IMR-90 (cell line): ENCODE measurements at regions not wholly inside any gene's neighbourhood (a gene's known extent, or its start where the extent isn't known, plus 50 kb on each side); places are given as distances from the start of the nearest gene placed in this dataset.

Experiments
- ATAC-seq: fragments of 200-7000 bp; cut with Tn5 transposase; 2 replicates; pipeline ENCODE4 v1.9.1; 2020; ENCODE audit warnings: low read depth, mild to moderate bottlenecking, moderate library complexity
- BruUV-seq: library from RNA; stranded (reverse); fragments of 400-500 nt; replicated peaks from 2 replicates; lab custom pipeline; 2021; lab: Mats Ljungman, UMichigan
- CTCF ChIA-PET: fragments of 300-600 bp; formaldehyde crosslinking; extraction: SDS; loops from one replicate; lab custom pipeline; 2021; ENCODE audit warnings: antibody characterized with exemption; lab: Yijun Ruan, JAX
- POLR2A ChIA-PET: fragments of 300-600 bp; sonication (Branson Sonifier 250); formaldehyde crosslinking; loops from one replicate; lab custom pipeline; 2022; ENCODE audit warnings: antibody characterized with exemption; ENCODE audit not compliant: unreplicated experiment; lab: Charles Lee
- DNase-seq: peaks from one replicate; pipeline ENCODE4 v3.0.0; 2013
- H2AFZ ChIP-seq: replicated peaks from 2 replicates; pipeline ENCODE3; 2013; ENCODE audit warnings: low read length, mild to moderate bottlenecking; ENCODE audit not compliant: poor library complexity
- H2AK5ac ChIP-seq: 2 replicates; pipeline ENCODE4 v1.6.1; 2013; ENCODE audit warnings: low read depth, low read length, inconsistent platforms
- H2AK9ac ChIP-seq: replicated peaks from 2 replicates; pipeline ENCODE3; 2013; ENCODE audit warnings: mild to moderate bottlenecking, low read depth, low read length, moderate library complexity; ENCODE audit not compliant: poor library complexity
- H2BK120ac ChIP-seq: 2 replicates; pipeline ENCODE4 v1.6.1; 2013; ENCODE audit warnings: low read depth, low read length, inconsistent platforms
- H2BK15ac ChIP-seq: 3 replicates; pipeline ENCODE4 v1.6.1; 2013; ENCODE audit warnings: low read depth, low read length, inconsistent platforms
- H2BK20ac ChIP-seq: 2 replicates; pipeline ENCODE4 v1.6.1; 2013; ENCODE audit warnings: low read depth, mild to moderate bottlenecking, inconsistent platforms, low read length, moderate library complexity
- H2BK5ac ChIP-seq: 2 replicates; pipeline ENCODE4 v1.6.1; 2013; ENCODE audit warnings: mild to moderate bottlenecking, low read depth, low read length, inconsistent platforms; ENCODE audit not compliant: poor library complexity, severe bottlenecking
- H3K14ac ChIP-seq: replicated peaks from 2 replicates; pipeline ENCODE4 v1.6.1; 2013; ENCODE audit warnings: low read depth, low read length, inconsistent platforms
- H3K18ac ChIP-seq: 2 replicates; pipeline ENCODE4 v1.6.1; 2013; ENCODE audit warnings: low read depth, low read length, control low read depth
- H3K23ac ChIP-seq: 2 replicates; pipeline ENCODE4 v1.6.1; 2013; ENCODE audit warnings: low read depth, low read length, inconsistent platforms
- H3K27ac ChIP-seq: 2 replicates; pipeline ENCODE4 v1.5.1; 2013; ENCODE audit warnings: mild to moderate bottlenecking, control low read depth, low read length; ENCODE audit not compliant: insufficient read depth
- H3K27me3 ChIP-seq: 2 replicates; pipeline ENCODE4 v1.6.1; 2013; ENCODE audit warnings: low read length; ENCODE audit not compliant: control insufficient read depth, insufficient read depth
- H3K36me3 ChIP-seq: 2 replicates; pipeline ENCODE4 v1.6.1; 2013; ENCODE audit warnings: low read length, mixed read lengths; ENCODE audit not compliant: control insufficient read depth, insufficient read depth
- H3K4ac ChIP-seq: 2 replicates; pipeline ENCODE4 v1.6.1; 2013; ENCODE audit warnings: low read depth, low read length, inconsistent platforms
- H3K4me1 ChIP-seq: 2 replicates; pipeline ENCODE4 v1.6.1; 2013; ENCODE audit warnings: low read length, mixed read lengths; ENCODE audit not compliant: control insufficient read depth, insufficient read depth
- H3K4me2 ChIP-seq: 2 replicates; pipeline ENCODE4 v1.6.1; 2013; ENCODE audit warnings: low read depth, mild to moderate bottlenecking, control low read depth, low read length, moderate library complexity
- H3K4me3 ChIP-seq: 2 replicates; pipeline ENCODE4 v1.5.1; 2013; ENCODE audit warnings: low read depth, mild to moderate bottlenecking, control low read depth, low read length, moderate library complexity; ENCODE audit not compliant: insufficient read depth
- H3K56ac ChIP-seq: 2 replicates; pipeline ENCODE4 v1.6.1; 2013; ENCODE audit warnings: low read length, inconsistent platforms; ENCODE audit not compliant: insufficient read depth; ENCODE audit errors: extremely low read depth
- H3K79me1 ChIP-seq, 2 experiments: 2 replicates each; pipeline ENCODE4 v1.6.1; 2013; ENCODE audit warnings: low read length in 2 of 2, inconsistent platforms in 1 of 2, low read depth in 1 of 2
- H3K9ac ChIP-seq: 2 replicates; pipeline ENCODE4 v1.6.1; 2013; ENCODE audit warnings: low read depth, low read length, control low read depth
- H3K9me1 ChIP-seq: 2 replicates; pipeline ENCODE4 v1.6.1; 2013; ENCODE audit warnings: low read length, inconsistent platforms; ENCODE audit not compliant: insufficient read depth
- H3K9me3 ChIP-seq: 2 replicates; pipeline ENCODE4 v1.6.1; 2013; ENCODE audit warnings: low read length; ENCODE audit not compliant: control insufficient read depth, insufficient read depth
- H4K20me1 ChIP-seq: 2 replicates; pipeline ENCODE4 v1.6.1; 2013; ENCODE audit warnings: low read length, inconsistent platforms; ENCODE audit not compliant: insufficient read depth
- H4K5ac ChIP-seq: 2 replicates; pipeline ENCODE4 v1.6.1; 2013; ENCODE audit warnings: mild to moderate bottlenecking, low read depth, low read length, control low read depth
- H4K8ac ChIP-seq, 2 experiments: 2 replicates each; pipeline ENCODE4 v1.6.1; 2013; ENCODE audit warnings: low read depth in 2 of 2, low read length in 2 of 2, control low read depth in 1 of 2, inconsistent platforms in 1 of 2
- H4K91ac ChIP-seq: 2 replicates; pipeline ENCODE4 v1.6.1; 2013; ENCODE audit warnings: low read depth, low read length, inconsistent platforms; ENCODE audit not compliant: insufficient read depth
- BHLHE40 ChIP-seq: fragments of 150-350 bp; IDR thresholded peaks from 2 replicates; pipeline ENCODE4 v1.6.1; 2016; ENCODE audit warnings: mild to moderate bottlenecking, low read depth, low read length
- CEBPB ChIP-seq: IDR thresholded peaks from 2 replicates; pipeline ENCODE4 v1.6.1; 2012; ENCODE audit warnings: low read depth, low read length, improper control_type of control experiment
- CHD1 ChIP-seq: IDR thresholded peaks from 2 replicates; pipeline ENCODE4 v1.6.1; 2012; ENCODE audit warnings: low read depth, low read length, improper control_type of control experiment
- CTCF ChIP-seq: conservative IDR thresholded peaks from 2 replicates; pipeline ENCODE4 v1.5.1; 2012; ENCODE audit warnings: mild to moderate bottlenecking, low read depth, low read length, improper control_type of control experiment
- FOS ChIP-seq: fragments of 150-350 bp; IDR thresholded peaks from 2 replicates; pipeline ENCODE4 v1.6.1; 2016; ENCODE audit warnings: low read depth, low read length
- MAZ ChIP-seq: IDR thresholded peaks from 2 replicates; pipeline ENCODE4 v1.6.1; 2012; ENCODE audit warnings: low read depth, mild to moderate bottlenecking, low read length, improper control_type of control experiment, moderate library complexity, borderline replicate concordance
- MXI1 ChIP-seq: IDR thresholded peaks from 2 replicates; pipeline ENCODE4 v1.6.1; 2012; ENCODE audit warnings: low read depth, mild to moderate bottlenecking, low read length, moderate library complexity, borderline replicate concordance
- NFE2L2 ChIP-seq: fragments of 150-350 bp; IDR thresholded peaks from 2 replicates; pipeline ENCODE4 v1.6.1; 2016; ENCODE audit warnings: low read depth, mild to moderate bottlenecking, low read length
- POLR2A ChIP-seq: IDR thresholded peaks from 2 replicates; pipeline ENCODE4 v1.6.1; 2012; ENCODE audit warnings: mild to moderate bottlenecking, low read depth, low read length
- RAD21 ChIP-seq: IDR thresholded peaks from 2 replicates; pipeline ENCODE4 v1.6.1; 2012; ENCODE audit warnings: low read length, improper control_type of control experiment
- RCOR1 ChIP-seq: IDR thresholded peaks from 2 replicates; pipeline ENCODE4 v1.6.1; 2012; ENCODE audit warnings: mild to moderate bottlenecking, low read length, improper control_type of control experiment; ENCODE audit not compliant: insufficient replicate concordance
- RFX5 ChIP-seq: IDR thresholded peaks from 2 replicates; pipeline ENCODE4 v1.8.0; 2012; ENCODE audit warnings: low read depth, mild to moderate bottlenecking, low read length, moderate library complexity
- SMC3 ChIP-seq: fragments of 150-350 bp; IDR thresholded peaks from 2 replicates; pipeline ENCODE4 v1.6.1; 2016; ENCODE audit warnings: low read depth, mild to moderate bottlenecking, antibody characterized with exemption, low read length, moderate library complexity
- USF2 ChIP-seq: fragments of 150-350 bp; IDR thresholded peaks from 2 replicates; pipeline ENCODE4 v1.6.1; 2017; ENCODE audit warnings: mild to moderate bottlenecking, antibody characterized with exemption, low read length, low read depth
- WGBS, 2 experiments: methylation state at CpG; one replicate each; pipeline versions ENCODE4 v1.1.5 to v1.1.7; 2013; ENCODE audit warnings: missing lambda C conversion rate in 2 of 2; ENCODE audit not compliant: insufficient read length in 1 of 2; ENCODE audit errors: extremely low coverage in 2 of 2; 5-methylcytosine and 5-hydroxymethylcytosine counted together
- dilution Hi-C: fragments of 300-500 bp; cut with HindIII; formaldehyde crosslinking; loops from one replicate; pipeline ENCODE4 v1.14.3; 2018; ENCODE audit warnings: low sequenced_read_pairs; ENCODE audit not compliant: unreplicated experiment
- in situ Hi-C: fragments of 300-500 bp; cut with MboI; formaldehyde crosslinking; loops from 3 replicates; pipeline ENCODE4 v1.14.3; 2019; ENCODE audit warnings: low sequenced_read_pairs, inconsistent platforms, mixed read lengths
- intact Hi-C: fragments of 100-400 bp; cut with micrococcal nuclease; formaldehyde crosslinking; loops from 2 replicates; pipeline ENCODE4 v1.10.0; 2022

- dilution Hi-C loops, result no loop called here
- DNase-seq, result no peak
These were observed 308.0 kb downstream of the OLFM4 start for GRCh38 chr13:53336441-53337160.

More at GRCh38 chr13:53336441-53337160, 308.0 kb downstream of the OLFM4 start:
- H2AK5ac ChIP-seq, result no peak overlapping the region
- no TSS peak for BruUV-seq
- H3K4ac ChIP-seq, result no peak overlapping the region
- H3K9me1 ChIP-seq, result no peaks in the 10 kb centered on the region
- no peak for TF ChIP-seq RAD21
- no peak for TF ChIP-seq BHLHE40
- no peak for TF ChIP-seq MAZ
- TF ChIP-seq MXI1, result no peak
- no peak for TF ChIP-seq POLR2A
- no peak for TF ChIP-seq RFX5
- TF ChIP-seq NFE2L2, result no peak
- TF ChIP-seq RCOR1, result no peak
- no peak for TF ChIP-seq CHD1
- TF ChIP-seq CTCF, result no peak
- no peak for TF ChIP-seq CEBPB
- no peak for TF ChIP-seq USF2
- no peak for TF ChIP-seq SMC3
- no peak for TF ChIP-seq FOS
- no peak overlapping the region for H4K5ac ChIP-seq
- no peak overlapping the region for H2BK5ac ChIP-seq
- no peaks in the 10 kb centered on the region for H3K27me3 ChIP-seq
- no peak overlapping the region for H3K9ac ChIP-seq
- WGBS, 2 experiments, result 0% methylated on average over 1 of the region's 4 CpGs; no CpG with 5 or more reads in 1 of the 2 experiments
- ChIA-PET POLR2A (no interaction called here), CTCF (no interaction called here)
- no peak overlapping the region for H3K4me2 ChIP-seq
- no peak overlapping the region for H3K18ac ChIP-seq
- in situ Hi-C loops, result no loop called here
- no peak overlapping the region for H3K56ac ChIP-seq
- H4K20me1 ChIP-seq, result no peaks in the 10 kb centered on the region
- H3K23ac ChIP-seq, result no peak overlapping the region
- H3K9me3 ChIP-seq, result peaks cover 3% of the 10 kb centered on the region; the same call in 1 of the 2 replicates
- H3K27ac ChIP-seq, result no peak overlapping the region
- H2AK9ac ChIP-seq, result no peak overlapping the region
- no peak overlapping the region for H3K14ac ChIP-seq
- H2BK120ac ChIP-seq, result no peak overlapping the region
- H3K36me3 ChIP-seq, result no peaks in the 10 kb centered on the region
- no peak overlapping the region for H2AFZ ChIP-seq
- intact Hi-C loops, result no loop called here
- H3K4me3 ChIP-seq, result no peak overlapping the region
- no peak for ATAC-seq
- no peaks in the 10 kb centered on the region for H3K79me1 ChIP-seq
- no peak overlapping the region for H4K8ac ChIP-seq
- no peak overlapping the region for H2BK20ac ChIP-seq
- no peak overlapping the region for H4K91ac ChIP-seq
- H2BK15ac ChIP-seq, result no peak overlapping the region
- H3K4me1 ChIP-seq, result no peaks in the 10 kb centered on the region
